ENCODE measurements at regions not wholly inside any gene's neighbourhood (a gene's known extent, or its start where the extent isn't known, plus 50 kb on each side); places are given as distances from the start of the nearest gene placed in this dataset.

DNA sequence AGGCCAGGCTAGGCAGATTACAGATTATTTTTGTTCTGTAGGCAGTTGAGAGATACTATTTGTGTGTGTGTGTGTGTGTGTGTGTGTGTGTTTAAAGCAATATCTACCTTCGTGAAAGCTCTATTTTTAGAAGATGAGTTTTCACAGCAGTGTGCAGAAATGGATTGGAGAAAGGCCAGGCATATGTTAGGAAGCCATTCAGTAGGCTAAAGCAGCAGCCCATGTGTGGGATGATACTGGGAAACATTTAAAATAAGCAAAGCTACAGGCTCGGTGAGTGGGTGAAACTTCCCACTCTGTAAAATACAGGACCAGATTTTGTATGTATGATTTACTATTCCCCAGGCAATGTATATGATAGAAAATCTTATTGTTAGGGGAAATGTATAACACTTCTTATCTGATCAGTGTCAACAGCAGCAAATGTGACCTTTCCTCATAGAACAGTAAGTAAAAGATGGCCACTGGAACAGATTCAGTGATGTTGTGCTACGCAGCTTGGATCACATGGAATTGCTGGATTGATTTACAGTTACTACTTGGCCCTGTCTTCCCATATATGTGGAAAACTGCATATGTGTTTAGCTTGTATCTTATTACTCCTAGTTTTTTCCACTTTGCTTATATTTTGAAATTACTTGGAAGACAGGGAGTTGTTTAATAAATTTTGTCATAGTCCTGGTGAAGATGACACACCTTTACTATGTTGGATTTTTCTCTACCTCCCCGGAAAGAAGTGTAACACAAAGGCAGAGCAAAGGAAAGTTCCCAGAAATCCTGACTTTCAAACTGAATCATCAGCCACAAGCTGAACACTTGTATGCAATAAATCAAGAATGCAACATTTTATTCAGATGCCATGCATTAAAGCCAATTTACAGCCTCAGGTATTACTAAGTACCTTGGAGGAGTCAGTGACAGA lies 1077.7 kb upstream of the SEMA6A start:
- dilution Hi-C loops (cut with MboI; ENCODE audit: extremely low pct_ligation_motif_present, low sequenced_read_pairs): no loop called here
- Histone ChIP-seq H2AFZ (ENCODE audit: control insufficient read depth, low read length) (no peak overlapping the region), H3K9ac (ENCODE audit: control insufficient read depth, extremely low read depth, insufficient read depth, low read length) (no peak overlapping the region), H4K20me1 (ENCODE audit: control insufficient read depth, extremely low read depth, insufficient read depth, low read length) (no peaks in the 10 kb centered on the region), H3K4me1 (ENCODE audit: control insufficient read depth, extremely low read depth, insufficient read depth, low read length) (no peaks in the 10 kb centered on the region), H3K9me1 (ENCODE audit: control insufficient read depth, extremely low read depth, insufficient read depth, low read length) (no peaks in the 10 kb centered on the region), H3K27me3 (ENCODE audit: control insufficient read depth, extremely low read depth, insufficient read depth, low read length) (no peaks in the 10 kb centered on the region), H3K36me3 (ENCODE audit: control insufficient read depth in 2 of 2, extremely low read depth in 1 of 2, insufficient read depth in 2 of 2, low read length in 2 of 2) (no peaks in the 10 kb centered on the region), H3K9me3 (ENCODE audit: control insufficient read depth, low read depth, low read length) (no peaks in the 10 kb centered on the region), H3K27ac (ENCODE audit: control insufficient read depth, insufficient read depth, low read length) (no peak overlapping the region), H3K4me2 (ENCODE audit: control insufficient read depth, extremely low read depth, insufficient read depth, low read depth, low read length) (no peak overlapping the region), H3K79me2 (ENCODE audit: control insufficient read depth, insufficient read depth, low read length) (no peaks in the 10 kb centered on the region), H3K4me3 (ENCODE audit: control insufficient read depth in 2 of 3, extremely low read depth in 1 of 3, insufficient read depth in 2 of 3, low read depth in 1 of 3, low read length in 3 of 3) (no peak overlapping the region)
- DNase-seq (ENCODE audit: low read depth, low spot score): no peak
- TF ChIP-seq CTCF (optimal IDR thresholded peaks at IDR 0.05 in 1 of 3, IDR thresholded peaks at IDR 0.05 in 1 of 3, conservative IDR thresholded peaks at IDR 0.05 in 1 of 3; ENCODE audit: extremely low read depth in 1 of 3, insufficient read depth in 2 of 3, low read length in 3 of 3) (no peak), EZH2 (IDR thresholded peaks at IDR 0.05; ENCODE audit: low read length) (no peak)
- FAIRE-seq: no peak

- DNase-seq (ENCODE audit: low read depth, low spot score) (no peak), FAIRE-seq (no peak)
- TF ChIP-seq CTCF (optimal IDR thresholded peaks at IDR 0.05 in 1 of 3, IDR thresholded peaks at IDR 0.05 in 1 of 3, conservative IDR thresholded peaks at IDR 0.05 in 1 of 3; ENCODE audit: extremely low read depth in 1 of 3, insufficient read depth in 2 of 3, low read length in 3 of 3) (no peak), EZH2 (IDR thresholded peaks at IDR 0.05; ENCODE audit: low read length) (no peak)
- Histone ChIP-seq H3K27ac (ENCODE audit: control insufficient read depth, insufficient read depth, low read length) (no peak overlapping the region), H3K4me2 (ENCODE audit: control insufficient read depth, extremely low read depth, insufficient read depth, low read depth, low read length) (no peak overlapping the region), H3K9me3 (ENCODE audit: control insufficient read depth, low read depth, low read length) (no peaks in the 10 kb centered on the region), H3K36me3 (ENCODE audit: control insufficient read depth in 2 of 2, extremely low read depth in 1 of 2, insufficient read depth in 2 of 2, low read length in 2 of 2) (no peaks in the 10 kb centered on the region), H4K20me1 (ENCODE audit: control insufficient read depth, extremely low read depth, insufficient read depth, low read length) (no peaks in the 10 kb centered on the region), H2AFZ (ENCODE audit: control insufficient read depth, low read length) (no peak overlapping the region), H3K4me3 (ENCODE audit: control insufficient read depth in 2 of 3, extremely low read depth in 1 of 3, insufficient read depth in 2 of 3, low read depth in 1 of 3, low read length in 3 of 3) (no peak overlapping the region), H3K79me2 (ENCODE audit: control insufficient read depth, insufficient read depth, low read length) (no peaks in the 10 kb centered on the region), H3K4me1 (ENCODE audit: control insufficient read depth, extremely low read depth, insufficient read depth, low read length) (no peaks in the 10 kb centered on the region), H3K9ac (ENCODE audit: control insufficient read depth, extremely low read depth, insufficient read depth, low read length) (no peak overlapping the region), H3K27me3 (ENCODE audit: control insufficient read depth, extremely low read depth, insufficient read depth, low read length) (no peaks in the 10 kb centered on the region), H3K9me1 (ENCODE audit: control insufficient read depth, extremely low read depth, insufficient read depth, low read length) (no peaks in the 10 kb centered on the region)
- dilution Hi-C loops (cut with MboI; ENCODE audit: extremely low pct_ligation_motif_present, low sequenced_read_pairs): no loop called here
These were observed 1075.2 kb upstream of the SEMA6A start for GRCh38 chr5:117649821-117650220.

Data from keratinocyte (primary cell).